NCI-H748 treated with DMSO at 0.1 percent for 48 hours (cell line): ENCODE measurements at regions not wholly inside any gene's neighbourhood (a gene's known extent, or its start where the extent isn't known, plus 50 kb on each side); places are given as distances from the start of the nearest gene placed in this dataset.
A peak's percentile ranks its signal among the peaks of the same experiment; 100 is the strongest.
"Not testable (repeated sequence)": the region's sequence is repeated elsewhere in the genome, so short reads cannot be mapped to it uniquely, and the experiment has no call there.

ENCODE experiments used
- DNase-seq: peaks from one replicate; lab custom pipeline; 2025; lab: John Stamatoyannopoulos, UW

DNA sequence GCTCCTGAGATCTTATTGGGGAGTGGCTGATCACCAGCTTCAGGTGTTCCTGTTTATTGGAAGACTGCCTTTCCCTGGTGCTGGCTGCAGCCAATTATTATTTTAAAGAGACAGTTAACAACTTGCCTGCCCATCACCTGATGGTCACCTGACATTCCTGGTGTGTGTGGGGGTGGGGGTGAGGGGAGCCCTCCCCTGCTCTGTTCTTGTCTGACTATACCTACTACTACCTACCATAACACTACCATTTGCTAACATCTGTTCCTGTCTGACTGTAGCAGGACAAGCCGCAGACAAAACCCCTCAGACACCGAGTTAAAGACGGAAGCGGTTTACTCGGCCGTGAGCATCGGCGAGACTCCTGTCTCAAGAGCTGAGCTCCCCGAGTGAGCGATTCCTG is 54.9 kb upstream of the NBPF3 start:
- no peak for DNase-seq

- DNase-seq, result no peak
These were observed 55.3 kb upstream of the NBPF3 start for GRCh38 chr1:21384620-21385019.

- DNase-seq, result no peak
These were observed 56.0 kb upstream of the NBPF3 start for GRCh38 chr1:21383785-21384401.

- DNase-seq, result no peak
These were observed 58.6 kb upstream of the NBPF3 start for GRCh38 chr1:21381354-21381753.

GRCh38 chr1:21380147-21380546 is 59.8 kb upstream of the NBPF3 start:
- not testable (repeated sequence) for DNase-seq

- no peak for DNase-seq
These were observed 60.4 kb upstream of the NBPF3 start for GRCh38 chr1:21379571-21379970.

GRCh38 chr1:21378705-21379494 is 61.0 kb upstream of the NBPF3 start:
- DNase-seq, result peak; percentile 1

GRCh38 chr1:21372383-21372782 is 67.6 kb upstream of the NBPF3 start:
- DNase-seq, result no peak

DNA sequence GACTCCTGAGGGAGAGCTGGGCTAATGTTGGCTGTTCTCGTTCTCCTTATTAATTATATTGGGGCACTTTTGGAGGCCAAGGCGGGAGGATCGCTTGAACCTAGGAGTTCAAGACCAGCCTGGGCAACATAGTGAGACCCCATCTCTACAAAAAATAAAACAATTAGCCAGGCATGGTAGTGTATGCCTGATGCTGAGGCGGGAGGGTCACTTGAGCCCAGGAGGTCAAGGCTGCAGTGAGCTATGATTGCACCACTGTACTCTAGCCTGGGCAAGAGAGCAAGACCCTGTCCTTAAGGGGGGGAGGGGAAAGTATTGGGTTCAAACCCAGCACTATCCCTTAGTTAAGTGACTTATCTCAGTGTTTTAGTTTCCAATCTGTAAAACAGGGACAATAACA is 70.0 kb upstream of the NBPF3 start:
- DNase-seq, result no peak

DNA sequence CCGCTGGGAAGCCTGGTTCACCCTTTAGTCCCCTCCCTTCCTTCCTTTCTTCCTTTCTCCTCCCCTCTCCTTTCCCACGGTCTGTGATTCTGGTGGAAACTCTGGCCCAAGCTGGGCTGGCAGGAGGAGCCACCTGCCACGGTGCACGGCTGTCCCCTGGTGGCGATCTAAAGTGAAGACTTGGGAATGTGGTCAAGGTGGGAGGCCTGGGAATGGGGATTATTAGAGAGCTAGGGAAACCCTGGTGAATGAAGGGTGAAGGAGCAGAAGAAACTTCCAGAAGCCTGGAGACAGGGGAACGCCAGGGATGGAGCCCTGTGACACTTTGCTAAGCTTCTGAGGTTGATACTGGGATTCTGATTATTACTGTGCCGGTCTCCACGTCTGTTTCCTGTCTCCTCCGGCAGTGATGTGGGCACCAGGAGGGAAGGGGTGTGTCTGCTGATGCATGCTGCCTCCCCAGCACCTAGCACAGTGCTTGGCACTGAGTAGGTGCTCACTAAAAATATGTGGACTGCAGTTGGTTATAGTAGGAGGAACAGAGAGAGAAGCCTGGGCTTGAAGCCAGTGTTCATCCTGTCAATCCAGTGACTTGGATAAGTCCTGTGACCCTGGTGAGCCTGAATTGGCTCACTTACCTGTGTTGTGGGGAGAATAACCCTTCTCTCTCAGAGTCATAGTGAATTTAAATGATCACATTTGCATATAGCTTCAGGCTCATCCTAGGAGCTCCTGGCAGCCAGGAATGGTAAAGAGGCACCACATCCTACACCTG is 71.2 kb upstream of the NBPF3 start:
- peak; percentile 50 for DNase-seq

GRCh38 chr1:21367973-21368514 is 71.9 kb upstream of the NBPF3 start:
- DNase-seq, result not testable (repeated sequence)

DNA sequence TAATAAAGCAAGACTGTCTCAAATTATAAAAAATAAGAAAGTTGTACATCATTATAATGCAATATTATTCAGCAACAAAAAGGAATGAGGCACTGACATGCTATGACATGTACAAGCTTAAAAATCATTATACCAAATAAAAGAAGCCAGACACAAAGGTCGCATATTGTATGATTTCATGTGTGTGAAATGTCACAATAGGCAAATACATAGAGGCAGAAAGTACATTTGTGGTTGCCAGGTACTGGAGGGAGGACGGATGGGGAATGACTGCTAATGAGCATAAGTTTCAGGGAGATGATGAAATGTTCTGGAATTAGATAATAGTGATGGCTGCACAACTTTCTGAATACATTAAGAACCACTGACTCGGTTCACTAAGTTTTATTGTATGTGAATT is 73.6 kb upstream of the NBPF3 start:
- no peak for DNase-seq

- DNase-seq, result no peak
These were observed 74.8 kb upstream of the ECE1 start for GRCh38 chr1:21365036-21365435.

DNA sequence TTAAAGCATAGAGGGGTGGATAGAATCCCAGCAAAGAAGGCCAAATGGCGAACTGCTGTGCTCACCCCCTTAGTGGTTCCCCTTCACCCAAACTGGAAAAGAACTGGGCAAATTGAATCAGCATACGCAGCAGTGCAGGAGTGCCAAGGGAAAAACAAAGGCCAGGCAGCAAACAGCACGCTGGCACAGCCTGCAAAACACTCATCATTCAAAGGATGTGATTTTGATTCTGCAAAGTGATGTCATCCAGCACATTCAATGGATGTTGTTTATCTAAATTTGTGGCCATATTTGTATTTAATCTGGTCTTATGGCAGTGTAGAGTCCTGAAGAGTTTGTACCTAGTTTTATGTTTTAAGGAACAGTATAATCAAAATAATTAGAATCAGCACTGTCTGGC is 71.8 kb upstream of the ECE1 start:
- no peak for DNase-seq

GRCh38 chr1:21361506-21361905 is 71.2 kb upstream of the ECE1 start:
- no peak for DNase-seq

DNA sequence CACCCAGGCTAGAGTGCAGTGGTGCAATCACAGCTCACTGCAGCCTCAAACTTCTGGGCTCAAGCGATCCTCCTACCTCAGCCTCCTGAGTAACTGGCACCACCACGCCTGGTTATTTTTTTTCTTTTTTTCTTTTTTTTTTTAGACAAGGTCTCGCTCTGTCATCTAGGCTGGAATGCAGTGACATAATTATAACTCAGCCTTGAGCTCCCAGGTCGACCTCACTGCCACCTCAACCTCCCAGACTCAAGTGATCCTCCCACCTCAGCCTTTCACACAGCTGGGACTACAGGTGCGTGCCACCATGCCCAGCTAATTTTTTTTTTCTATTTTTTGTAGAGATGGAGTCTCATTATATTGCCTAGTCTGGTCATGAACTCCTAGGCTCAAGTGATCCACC is 66.9 kb upstream of the ECE1 start:
- DNase-seq, result no peak

DNA sequence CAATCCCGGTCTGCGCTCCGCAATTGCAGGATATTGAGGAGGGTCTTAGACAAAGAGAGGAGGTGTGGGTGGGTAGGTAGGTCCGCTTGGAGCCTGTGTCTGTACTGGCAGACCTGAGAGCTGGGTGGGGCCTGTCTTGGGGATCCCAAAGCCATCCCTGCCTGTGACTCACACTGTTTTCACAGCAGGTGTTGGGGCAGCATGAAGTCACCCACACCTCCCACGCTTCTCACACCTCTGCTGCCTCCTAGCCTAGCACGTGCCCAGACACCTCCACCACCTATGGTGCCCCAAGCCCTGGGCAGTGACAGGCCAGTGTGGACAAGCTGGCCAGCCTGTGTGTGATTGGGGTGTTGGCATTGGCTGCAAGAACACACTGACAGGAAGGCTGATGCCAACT is 65.7 kb upstream of the ECE1 start:
- no peak for DNase-seq

- no peak for DNase-seq
These were observed 62.3 kb upstream of the ECE1 start for GRCh38 chr1:21352586-21352985.

- no peak for DNase-seq
These were observed 61.6 kb upstream of the ECE1 start for GRCh38 chr1:21351901-21352300.

- DNase-seq, result no peak
These were observed 60.1 kb upstream of the ECE1 start for GRCh38 chr1:21350202-21350885.

DNA sequence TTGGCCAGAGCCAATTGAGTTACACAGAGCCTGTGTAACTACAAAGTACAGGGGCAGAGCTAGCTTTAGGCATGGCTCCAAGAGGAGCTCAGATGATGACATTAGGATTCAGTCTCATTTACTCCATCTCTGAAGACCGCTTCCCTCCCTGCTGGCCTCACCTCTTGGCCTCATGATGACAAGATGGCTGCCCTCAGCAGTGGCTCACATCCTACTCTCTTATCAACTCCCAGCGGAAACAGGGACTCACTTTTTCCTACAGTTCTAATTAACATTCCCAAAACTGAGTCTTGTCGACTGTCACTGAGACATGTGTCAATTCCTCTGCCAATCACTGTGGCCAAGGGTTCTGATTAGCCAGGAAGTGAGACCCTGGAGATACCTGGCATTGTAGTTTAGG is 59.4 kb upstream of the ECE1 start:
- no peak for DNase-seq

DNA sequence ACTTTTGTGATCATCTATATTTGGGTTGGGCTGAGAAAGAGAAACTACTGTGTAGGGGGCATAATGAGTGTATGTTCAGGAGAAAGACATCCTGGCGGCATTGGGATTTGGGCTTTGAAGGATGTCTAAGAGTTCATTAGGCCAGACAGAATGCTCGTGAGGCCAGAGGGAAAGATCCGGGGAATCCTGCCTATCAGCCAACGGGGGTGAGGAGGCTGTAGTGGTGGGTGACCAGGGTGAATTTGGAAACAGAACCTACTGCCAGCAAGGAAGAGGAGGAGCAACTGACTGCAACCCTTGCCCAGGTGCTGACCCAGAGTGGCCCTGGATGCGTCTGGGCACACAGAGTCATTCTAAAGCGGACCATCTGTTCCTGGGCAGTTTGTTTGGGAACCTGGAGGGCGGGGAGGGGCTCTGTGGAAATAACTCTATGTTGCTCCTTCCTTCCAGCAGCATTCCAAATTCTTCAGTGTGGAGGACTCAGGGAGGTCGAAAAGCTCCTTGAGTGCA is 56.9 kb upstream of the ECE1 start:
- DNase-seq, result no peak
